ENCODE measurements at regions not wholly inside any gene's neighbourhood (a gene's known extent, or its start where the extent isn't known, plus 50 kb on each side); places are given as distances from the start of the nearest gene placed in this dataset.

- H3K36me3 Mint-ChIP-seq, result no peaks in the 10 kb centered on the region; the same call in 1 of the 2 replicates
- ChIA-PET POLR2A (interaction anchor here (0.8 to 1.3 kb wide), 2 partner anchors 157 to 181 kb away, joined by 3 to 7 read pairs; no protein-coding TSS in a partner anchor), CTCF (interaction anchor here (0.7 to 2.2 kb wide), 11 partner anchors 9 to 198 kb away, joined by 3 to 9 read pairs (median 4); no protein-coding TSS in a partner anchor)
- TF ChIP-seq SP1 (CRISPR knock-in tag; conservative IDR thresholded peaks at IDR 0.05) (peak; percentile 26; the same call in 1 of the 2 replicates), FOXJ3 (CRISPR knock-in tag; IDR thresholded peaks at IDR 0.05; ENCODE audit: borderline replicate concordance) (no peak), ZNF512 (CRISPR knock-in tag; IDR thresholded peaks at IDR 0.05; ENCODE audit: borderline replicate concordance) (no peak), ETV6 (CRISPR knock-in tag; IDR thresholded peaks at IDR 0.05) (peak; percentile 59; the same call in 1 of the 2 replicates), ZNF423 (CRISPR knock-in tag; IDR thresholded peaks at IDR 0.05) (peak; percentile 65; the same call in 1 of the 2 replicates), CREM (CRISPR knock-in tag; IDR thresholded peaks at IDR 0.05) (no peak), RELA (CRISPR knock-in tag; IDR thresholded peaks at IDR 0.05; ENCODE audit: borderline replicate concordance) (no peak), FOXP1 (CRISPR knock-in tag; IDR thresholded peaks at IDR 0.05; ENCODE audit: borderline replicate concordance) (no peak), USF1 (CRISPR knock-in tag; IDR thresholded peaks at IDR 0.05) (peak; percentile 45; the same call in 1 of the 2 replicates), ZNF121 (CRISPR knock-in tag; IDR thresholded peaks at IDR 0.05) (no peak), PRRX2 (CRISPR knock-in tag; IDR thresholded peaks at IDR 0.05) (no peak), HMGA2 (CRISPR knock-in tag; IDR thresholded peaks at IDR 0.05) (0 out of 2 replicates have a peak, but pooled peaks have one; percentile 5), GABPB1 (CRISPR knock-in tag; IDR thresholded peaks at IDR 0.05) (no peak), MYBL2 (CRISPR knock-in tag; IDR thresholded peaks at IDR 0.05) (no peak), ZBTB43 (CRISPR knock-in tag; IDR thresholded peaks at IDR 0.05) (0 out of 2 replicates have a peak, but pooled peaks have one; percentile 28)
- TF ChIP-seq, protein P1, sequence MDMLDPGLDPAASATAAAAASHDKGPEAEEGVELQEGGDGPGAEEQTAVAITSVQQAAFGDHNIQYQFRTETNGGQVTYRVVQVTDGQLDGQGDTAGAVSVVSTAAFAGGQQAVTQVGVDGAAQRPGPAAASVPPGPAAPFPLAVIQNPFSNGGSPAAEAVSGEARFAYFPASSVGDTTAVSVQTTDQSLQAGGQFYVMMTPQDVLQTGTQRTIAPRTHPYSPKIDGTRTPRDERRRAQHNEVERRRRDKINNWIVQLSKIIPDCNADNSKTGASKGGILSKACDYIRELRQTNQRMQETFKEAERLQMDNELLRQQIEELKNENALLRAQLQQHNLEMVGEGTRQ (CRISPR knock-in tag; IDR thresholded peaks at IDR 0.05), result peak; percentile 41; the same call in 1 of the 2 replicates
- TF ChIP-seq, protein P2, sequence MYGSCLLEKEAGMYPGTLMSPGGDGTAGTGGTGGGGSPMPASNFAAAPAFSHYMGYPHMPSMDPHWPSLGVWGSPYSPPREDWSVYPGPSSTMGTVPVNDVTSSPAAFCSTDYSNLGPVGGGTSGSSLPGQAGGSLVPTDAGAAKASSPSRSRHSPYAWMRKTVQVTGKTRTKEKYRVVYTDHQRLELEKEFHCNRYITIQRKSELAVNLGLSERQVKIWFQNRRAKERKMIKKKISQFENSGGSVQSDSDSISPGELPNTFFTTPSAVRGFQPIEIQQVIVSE (CRISPR knock-in tag; IDR thresholded peaks at IDR 0.05; ENCODE audit: borderline replicate concordance), result no peak
- H3K4me1 Mint-ChIP-seq, result peaks cover 66% of the 10 kb centered on the region
- no peaks in the 10 kb centered on the region for H3K27me3 Mint-ChIP-seq (ENCODE audit: low read depth)
- no peaks in the 10 kb centered on the region for H3K9me3 Mint-ChIP-seq
- peak overlapping the region; percentile 22; the same call in 1 of the 2 replicates for H3K4me3 Mint-ChIP-seq
- peak overlapping the region; percentile 91 for H3K27ac Mint-ChIP-seq
- DNase-seq (ENCODE audit: low spot score), result peak; percentile 61
- peak; percentile 79 for ATAC-seq
These were observed 158.3 kb downstream of the GLI2 start for GRCh38 chr2:120893811-120894584.

DNA sequence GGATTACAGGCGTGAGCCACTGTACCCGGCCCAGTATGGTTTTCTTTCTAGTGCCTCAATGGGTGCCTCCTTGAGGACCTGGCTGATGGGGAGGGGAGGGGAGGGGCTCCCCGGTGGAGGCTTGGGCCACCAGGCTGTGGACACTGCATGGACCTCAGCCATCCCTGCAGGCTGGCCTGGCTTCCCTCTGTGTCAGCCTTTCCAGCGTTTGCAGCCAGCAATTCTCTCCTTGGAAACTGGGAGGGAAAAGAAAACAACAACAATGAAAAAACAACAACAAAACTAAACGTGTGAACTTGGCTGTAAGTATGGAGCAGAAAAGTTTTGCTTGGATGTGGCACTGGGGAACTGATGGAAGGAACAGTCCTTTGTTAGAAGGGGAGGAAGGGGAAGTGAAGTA lies 159.3 kb downstream of the GLI2 start:
- ATAC-seq (no peak), DNase-seq (ENCODE audit: low spot score) (no peak)
- Mint-ChIP-seq H3K4me1 (peaks cover 76% of the 10 kb centered on the region), H3K36me3 (no peaks in the 10 kb centered on the region), H3K27me3 (ENCODE audit: low read depth) (no peaks in the 10 kb centered on the region), H3K9me3 (no peaks in the 10 kb centered on the region), H3K27ac (peak overlapping the region; percentile 73), H3K4me3 (no peak overlapping the region)
- POLR2A ChIA-PET, result no interaction called here
- CTCF ChIA-PET, result no interaction called here
- no peak for TF ChIP-seq TP53 (CRISPR knock-in tag; IDR thresholded peaks at IDR 0.05)
- no peak for TF ChIP-seq PRRX2 (CRISPR knock-in tag; IDR thresholded peaks at IDR 0.05)
- TF ChIP-seq, protein P3, sequence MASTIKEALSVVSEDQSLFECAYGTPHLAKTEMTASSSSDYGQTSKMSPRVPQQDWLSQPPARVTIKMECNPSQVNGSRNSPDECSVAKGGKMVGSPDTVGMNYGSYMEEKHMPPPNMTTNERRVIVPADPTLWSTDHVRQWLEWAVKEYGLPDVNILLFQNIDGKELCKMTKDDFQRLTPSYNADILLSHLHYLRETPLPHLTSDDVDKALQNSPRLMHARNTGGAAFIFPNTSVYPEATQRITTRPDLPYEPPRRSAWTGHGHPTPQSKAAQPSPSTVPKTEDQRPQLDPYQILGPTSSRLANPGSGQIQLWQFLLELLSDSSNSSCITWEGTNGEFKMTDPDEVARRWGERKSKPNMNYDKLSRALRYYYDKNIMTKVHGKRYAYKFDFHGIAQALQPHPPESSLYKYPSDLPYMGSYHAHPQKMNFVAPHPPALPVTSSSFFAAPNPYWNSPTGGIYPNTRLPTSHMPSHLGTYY (CRISPR knock-in tag; IDR thresholded peaks at IDR 0.05), result no peak
- no peak for TF ChIP-seq ZNF671 (CRISPR knock-in tag; IDR thresholded peaks at IDR 0.05)
- TF ChIP-seq ZNF232 (CRISPR knock-in tag; IDR thresholded peaks at IDR 0.05), result no peak
- no peak for TF ChIP-seq SMAD4 (CRISPR knock-in tag; IDR thresholded peaks at IDR 0.05)
- no peak for TF ChIP-seq ZNF121 (CRISPR knock-in tag; IDR thresholded peaks at IDR 0.05)
- TF ChIP-seq, protein P4, sequence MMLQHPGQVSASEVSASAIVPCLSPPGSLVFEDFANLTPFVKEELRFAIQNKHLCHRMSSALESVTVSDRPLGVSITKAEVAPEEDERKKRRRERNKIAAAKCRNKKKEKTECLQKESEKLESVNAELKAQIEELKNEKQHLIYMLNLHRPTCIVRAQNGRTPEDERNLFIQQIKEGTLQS (CRISPR knock-in tag; conservative IDR thresholded peaks at IDR 0.05), result no peak
- no peak for TF ChIP-seq OVOL2 (CRISPR knock-in tag; IDR thresholded peaks at IDR 0.05; ENCODE audit: borderline replicate concordance)
- no peak for TF ChIP-seq GRHL2 (CRISPR knock-in tag; IDR thresholded peaks at IDR 0.05; ENCODE audit: insufficient replicate concordance, severe bottlenecking)
- no peak for TF ChIP-seq SOX15 (CRISPR knock-in tag; IDR thresholded peaks at IDR 0.05)
- no peak for TF ChIP-seq RELA (CRISPR knock-in tag; IDR thresholded peaks at IDR 0.05; ENCODE audit: borderline replicate concordance)
